Retina (tissue), 1 donor: ENCODE measurements at regions not wholly inside any gene's neighbourhood (a gene's known extent, or its start where the extent isn't known, plus 50 kb on each side); places are given as distances from the start of the nearest gene placed in this dataset.
A peak's percentile ranks its signal among the peaks of the same experiment; 100 is the strongest.

Source experiments
- DNase-seq: peaks from one replicate; pipeline ENCODE4 v3.0.0-alpha.2; 2016

- no peak for DNase-seq
Observed at GRCh38 chr2:21288299-21288698, 164.5 kb downstream of the TDRD15 start.

GRCh38 chr2:21288739-21289520, 165.2 kb downstream of the TDRD15 start:
- DNase-seq, result peak; percentile 38

GRCh38 chr2:21289551-21289950, 165.8 kb downstream of the TDRD15 start:
- peak; percentile 30 for DNase-seq

GRCh38 chr2:21289989-21290388, 166.2 kb downstream of the TDRD15 start:
- DNase-seq, result peak; percentile 44

GRCh38 chr2:21291426-21291825, 167.7 kb downstream of the TDRD15 start:
- DNase-seq, result no peak

- no peak for DNase-seq
Observed at GRCh38 chr2:21294446-21294845, 170.7 kb downstream of the TDRD15 start.

GRCh38 chr2:21299411-21299810, 175.6 kb downstream of the TDRD15 start:
- no peak for DNase-seq

- DNase-seq, result no peak
Observed at GRCh38 chr2:21301871-21302455, 178.2 kb downstream of the TDRD15 start.

- DNase-seq, result no peak
Observed at GRCh38 chr2:21303876-21304275, 180.1 kb downstream of the TDRD15 start.

- no peak for DNase-seq
Observed at GRCh38 chr2:21305581-21305980, 181.8 kb downstream of the TDRD15 start.

GRCh38 chr2:21306235-21306634, 182.5 kb downstream of the TDRD15 start:
- no peak for DNase-seq

- no peak for DNase-seq
Observed at GRCh38 chr2:21307037-21307436, 183.3 kb downstream of the TDRD15 start.

GRCh38 chr2:21310493-21310892, 186.7 kb downstream of the TDRD15 start:
- no peak for DNase-seq

GRCh38 chr2:21314322-21314835, 190.6 kb downstream of the TDRD15 start:
- no peak for DNase-seq

GRCh38 chr2:21317131-21317530, 193.4 kb downstream of the TDRD15 start:
- DNase-seq, result peak; percentile 60

GRCh38 chr2:21318263-21318662, 194.5 kb downstream of the TDRD15 start:
- no peak for DNase-seq

GRCh38 chr2:21326152-21326551, 202.4 kb downstream of the TDRD15 start:
- DNase-seq, result no peak

- DNase-seq, result no peak
Observed at GRCh38 chr2:21328177-21328576, 204.4 kb downstream of the TDRD15 start.

- DNase-seq, result peak; percentile 27
Observed at GRCh38 chr2:21330786-21331391, 207.1 kb downstream of the TDRD15 start.

- DNase-seq, result no peak
Observed at GRCh38 chr2:21331625-21332370, 208.0 kb downstream of the TDRD15 start.

- peak; percentile 68 for DNase-seq
Observed at GRCh38 chr2:21332993-21333625, 209.3 kb downstream of the TDRD15 start.

GRCh38 chr2:21333684-21334083, 209.9 kb downstream of the TDRD15 start:
- DNase-seq, result no peak

- no peak for DNase-seq
Observed at GRCh38 chr2:21346984-21347383, 223.2 kb downstream of the TDRD15 start.
